ENCODE measurements at regions not wholly inside any gene's neighbourhood (a gene's known extent, or its start where the extent isn't known, plus 50 kb on each side); places are given as distances from the start of the nearest gene placed in this dataset.

- TF ChIP-seq CTCF (IDR thresholded peaks at IDR 0.05; ENCODE audit: low read length) (no peak), EZH2 (IDR thresholded peaks at IDR 0.05; ENCODE audit: borderline replicate concordance, low read length) (no peak)
These were observed 551.7 kb upstream of the POT1 start for GRCh38 chr7:125481323-125481722.

GRCh38 chr7:125480762-125481161 lies 551.1 kb upstream of the POT1 start:
- no peak overlapping the region for H2AFZ ChIP-seq (ENCODE audit: low read length)
- H3K4me1 ChIP-seq (ENCODE audit: insufficient read depth, low read length, severe bottlenecking), result no peaks in the 10 kb centered on the region
- no peaks in the 10 kb centered on the region for H3K9me2 ChIP-seq (ENCODE audit: low read depth, low read length)
- H4K20me1 ChIP-seq (ENCODE audit: insufficient read depth, low read length), result no peaks in the 10 kb centered on the region
- H3K27ac ChIP-seq (ENCODE audit: low read depth, low read length, poor library complexity, severe bottlenecking), result no peak overlapping the region
- no peaks in the 10 kb centered on the region for H3F3A ChIP-seq (ENCODE audit: insufficient read depth, low read length)
- H3K9ac ChIP-seq (ENCODE audit: low read length), result no peak overlapping the region
- no peak overlapping the region for H3K4me2 ChIP-seq (ENCODE audit: low read length)
- no peak for TF ChIP-seq EZH2 (IDR thresholded peaks at IDR 0.05; ENCODE audit: borderline replicate concordance, low read length)
- TF ChIP-seq CTCF (IDR thresholded peaks at IDR 0.05; ENCODE audit: low read length), result no peak
- no peaks in the 10 kb centered on the region for H3K27me3 ChIP-seq (ENCODE audit: insufficient read depth, low read length)
- H3K9me3 ChIP-seq (ENCODE audit: low read length), result no peaks in the 10 kb centered on the region
- H3K79me2 ChIP-seq (ENCODE audit: insufficient read depth, low read length), result no peaks in the 10 kb centered on the region
- H3K36me3 ChIP-seq (ENCODE audit: insufficient read depth, low read length), result no peaks in the 10 kb centered on the region
- H3K4me3 ChIP-seq (ENCODE audit: low read depth, low read length, poor library complexity, severe bottlenecking), result no peak overlapping the region

More at GRCh38 chr7:125481323-125481722, 551.7 kb upstream of the POT1 start:
- H3K79me2 ChIP-seq (ENCODE audit: insufficient read depth, low read length), result no peaks in the 10 kb centered on the region
- H3K9me2 ChIP-seq (ENCODE audit: low read depth, low read length), result no peaks in the 10 kb centered on the region
- no peaks in the 10 kb centered on the region for H3K27me3 ChIP-seq (ENCODE audit: insufficient read depth, low read length)
- H3K4me1 ChIP-seq (ENCODE audit: insufficient read depth, low read length, severe bottlenecking), result no peaks in the 10 kb centered on the region
- no peak overlapping the region for H3K9ac ChIP-seq (ENCODE audit: low read length)
- H3K27ac ChIP-seq (ENCODE audit: low read depth, low read length, poor library complexity, severe bottlenecking), result no peak overlapping the region
- no peaks in the 10 kb centered on the region for H3K9me3 ChIP-seq (ENCODE audit: low read length)
- H3K36me3 ChIP-seq (ENCODE audit: insufficient read depth, low read length), result no peaks in the 10 kb centered on the region
- no peaks in the 10 kb centered on the region for H4K20me1 ChIP-seq (ENCODE audit: insufficient read depth, low read length)
- no peak overlapping the region for H2AFZ ChIP-seq (ENCODE audit: low read length)
- H3K4me3 ChIP-seq (ENCODE audit: low read depth, low read length, poor library complexity, severe bottlenecking), result no peak overlapping the region
- no peaks in the 10 kb centered on the region for H3F3A ChIP-seq (ENCODE audit: insufficient read depth, low read length)
- H3K4me2 ChIP-seq (ENCODE audit: low read length), result no peak overlapping the region

GRCh38 chr7:125468855-125469174 lies 539.2 kb upstream of the POT1 start:
- H3K9ac ChIP-seq (ENCODE audit: low read length), result no peak overlapping the region
- no peaks in the 10 kb centered on the region for H3K4me1 ChIP-seq (ENCODE audit: insufficient read depth, low read length, severe bottlenecking)
- TF ChIP-seq EZH2 (IDR thresholded peaks at IDR 0.05; ENCODE audit: borderline replicate concordance, low read length) (no peak), CTCF (IDR thresholded peaks at IDR 0.05; ENCODE audit: low read length) (no peak)
- H4K20me1 ChIP-seq (ENCODE audit: insufficient read depth, low read length), result no peaks in the 10 kb centered on the region
- no peaks in the 10 kb centered on the region for H3K79me2 ChIP-seq (ENCODE audit: insufficient read depth, low read length)
- H3K9me2 ChIP-seq (ENCODE audit: low read depth, low read length), result no peaks in the 10 kb centered on the region
- no peaks in the 10 kb centered on the region for H3K27me3 ChIP-seq (ENCODE audit: insufficient read depth, low read length)
- no peaks in the 10 kb centered on the region for H3F3A ChIP-seq (ENCODE audit: insufficient read depth, low read length)
- H3K9me3 ChIP-seq (ENCODE audit: low read length), result no peaks in the 10 kb centered on the region
- H3K4me2 ChIP-seq (ENCODE audit: low read length), result no peak overlapping the region
- H3K27ac ChIP-seq (ENCODE audit: low read depth, low read length, poor library complexity, severe bottlenecking), result no peak overlapping the region
- no peak overlapping the region for H2AFZ ChIP-seq (ENCODE audit: low read length)
- no peak overlapping the region for H3K4me3 ChIP-seq (ENCODE audit: low read depth, low read length, poor library complexity, severe bottlenecking)
- no peaks in the 10 kb centered on the region for H3K36me3 ChIP-seq (ENCODE audit: insufficient read depth, low read length)

All from OCI-LY1 (cell line).